ENCODE measurements at regions not wholly inside any gene's neighbourhood (a gene's known extent, or its start where the extent isn't known, plus 50 kb on each side); places are given as distances from the start of the nearest gene placed in this dataset.
"Not testable (repeated sequence)": the region's sequence is repeated elsewhere in the genome, so short reads cannot be mapped to it uniquely, and the experiment has no call there.

DNA sequence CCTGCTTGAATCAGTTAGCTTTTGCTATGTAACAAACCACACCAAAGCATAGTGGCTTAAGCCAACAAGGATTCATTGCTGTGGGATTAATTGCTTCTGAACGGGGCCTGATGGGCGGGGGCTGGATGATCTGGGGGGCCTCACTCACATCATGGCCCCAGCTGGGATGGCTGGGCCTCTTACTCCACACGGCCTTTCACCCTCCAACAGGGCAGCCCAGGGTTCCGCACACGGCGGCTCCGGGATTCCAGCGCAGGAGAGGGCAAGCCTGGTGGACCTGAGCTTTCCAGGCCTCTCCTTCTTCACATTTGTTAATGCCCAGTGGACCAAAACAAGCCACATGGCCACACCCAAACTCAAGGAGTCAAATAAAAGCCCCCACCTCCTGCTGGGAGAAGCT, 86.3 kb upstream of the PHLPP1 start:
- DNase-seq = no peak

DNA sequence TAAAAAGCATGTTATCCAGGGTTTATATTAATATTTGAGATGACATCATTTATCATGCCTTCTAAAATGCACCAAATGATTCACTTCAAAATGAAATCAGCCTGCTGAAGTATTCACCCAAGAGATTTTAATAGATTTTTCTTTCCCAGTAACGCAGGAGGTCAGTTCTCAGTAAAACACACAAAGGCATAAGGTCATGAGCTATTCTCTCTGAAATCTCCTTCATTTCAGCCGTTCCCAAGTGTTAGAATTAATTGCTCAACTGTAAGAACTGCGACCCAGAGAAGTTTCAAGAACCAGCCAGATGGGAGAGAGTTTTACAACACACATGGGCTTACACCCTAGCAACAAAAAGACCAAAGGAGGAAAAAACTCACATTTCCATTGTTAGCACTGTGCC, 84.2 kb upstream of the PHLPP1 start:
- no peak for DNase-seq

DNA sequence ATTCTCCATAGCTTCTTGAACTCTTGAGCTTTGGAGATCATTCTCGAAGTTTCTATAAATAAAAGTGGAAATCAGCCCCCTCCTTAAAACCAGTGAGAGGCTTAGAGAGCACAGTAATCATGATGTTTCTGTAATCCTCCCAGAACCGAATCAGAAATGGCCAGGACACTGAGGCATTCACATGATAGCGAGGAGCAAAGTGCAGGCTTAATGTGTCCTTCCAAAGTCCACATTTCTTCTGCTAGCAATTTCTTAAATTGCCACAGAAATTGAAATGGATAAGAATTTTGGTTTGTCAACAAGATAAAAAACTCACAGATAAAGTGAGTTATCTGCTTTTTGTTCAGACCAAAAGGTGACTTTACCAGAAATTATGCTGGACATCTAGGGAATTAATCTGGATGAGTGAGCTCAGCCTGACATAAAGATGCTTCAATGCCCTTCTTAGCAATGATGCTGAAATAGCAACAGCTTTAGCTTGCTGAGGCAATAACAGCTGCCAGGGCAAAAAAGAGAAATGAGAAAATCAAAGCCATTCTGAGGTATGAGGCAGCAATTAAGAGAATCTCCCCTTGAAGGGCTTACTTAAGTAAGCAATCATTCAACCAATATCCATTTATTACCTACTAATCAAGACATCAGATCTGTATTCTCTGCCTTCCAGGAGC, 82.4 kb upstream of the PHLPP1 start:
- DNase-seq = no peak

DNA sequence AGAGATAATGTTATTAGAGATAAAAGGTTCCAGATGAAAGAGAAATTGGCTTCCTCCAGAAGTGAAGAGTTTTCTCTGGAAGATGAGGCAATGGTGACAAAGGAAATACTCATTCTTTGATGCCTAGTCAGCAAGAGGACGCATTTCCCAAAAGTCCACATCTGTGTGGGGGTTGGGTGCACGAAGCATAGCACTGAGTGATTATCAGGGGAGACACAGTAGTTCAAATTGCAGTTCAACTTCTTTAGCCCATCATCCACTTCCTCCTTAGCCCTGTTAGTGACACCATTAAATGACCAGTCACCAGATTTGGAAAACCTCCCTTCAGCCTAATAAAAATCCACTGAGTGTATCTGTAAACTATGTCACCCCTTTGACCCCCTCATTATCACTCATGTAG, 80.9 kb upstream of the PHLPP1 start:
- DNase-seq = no peak

DNA sequence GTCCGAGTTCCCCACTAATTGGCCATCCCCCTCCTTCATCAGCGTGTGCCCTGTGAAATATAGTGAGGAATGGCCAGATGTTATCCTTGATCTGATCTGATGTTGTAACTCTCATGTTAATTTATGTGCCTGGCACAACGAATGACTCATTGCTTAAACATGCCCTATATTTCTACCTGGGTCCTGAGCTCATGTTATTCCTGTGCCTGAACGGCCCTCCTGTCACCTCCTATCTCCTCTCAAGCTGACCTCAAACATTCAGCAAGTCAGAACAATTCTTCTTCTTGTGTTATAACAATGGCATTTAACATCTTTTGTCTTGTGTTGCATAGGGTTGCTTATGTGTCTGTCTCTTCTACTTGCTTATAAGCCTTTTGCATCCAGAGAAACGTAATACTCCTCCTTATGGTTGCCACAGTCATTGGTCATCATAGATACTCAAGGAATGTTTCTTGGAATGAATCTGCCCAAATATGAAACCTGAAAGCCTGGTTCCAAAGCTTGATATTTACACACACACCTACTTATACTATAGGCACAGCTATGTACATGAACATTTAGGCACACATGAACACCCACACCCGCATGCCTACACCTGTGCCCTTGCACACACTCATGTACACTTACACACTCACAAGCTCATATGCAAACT, 80.2 kb upstream of the PHLPP1 start:
- DNase-seq = no peak

DNA sequence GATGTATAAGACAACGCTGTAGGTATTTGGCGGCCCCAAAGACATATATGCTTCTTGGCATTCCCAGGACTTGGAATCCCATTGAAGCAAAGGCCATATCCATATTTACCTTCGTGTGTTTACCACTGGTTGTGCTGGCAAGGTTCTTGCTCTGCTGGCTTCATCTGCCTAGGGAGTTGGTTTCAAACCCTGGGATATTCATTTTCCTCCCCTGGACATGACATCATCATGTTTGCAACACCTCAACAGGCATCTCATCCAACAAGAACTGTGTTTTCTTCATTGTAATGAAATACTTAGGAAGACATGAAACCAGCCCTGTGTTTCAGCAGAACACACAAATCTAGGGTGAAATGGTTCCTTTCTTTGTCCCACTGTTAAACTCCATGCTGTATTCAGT, 77.9 kb upstream of the PHLPP1 start:
- no peak for DNase-seq

DNA sequence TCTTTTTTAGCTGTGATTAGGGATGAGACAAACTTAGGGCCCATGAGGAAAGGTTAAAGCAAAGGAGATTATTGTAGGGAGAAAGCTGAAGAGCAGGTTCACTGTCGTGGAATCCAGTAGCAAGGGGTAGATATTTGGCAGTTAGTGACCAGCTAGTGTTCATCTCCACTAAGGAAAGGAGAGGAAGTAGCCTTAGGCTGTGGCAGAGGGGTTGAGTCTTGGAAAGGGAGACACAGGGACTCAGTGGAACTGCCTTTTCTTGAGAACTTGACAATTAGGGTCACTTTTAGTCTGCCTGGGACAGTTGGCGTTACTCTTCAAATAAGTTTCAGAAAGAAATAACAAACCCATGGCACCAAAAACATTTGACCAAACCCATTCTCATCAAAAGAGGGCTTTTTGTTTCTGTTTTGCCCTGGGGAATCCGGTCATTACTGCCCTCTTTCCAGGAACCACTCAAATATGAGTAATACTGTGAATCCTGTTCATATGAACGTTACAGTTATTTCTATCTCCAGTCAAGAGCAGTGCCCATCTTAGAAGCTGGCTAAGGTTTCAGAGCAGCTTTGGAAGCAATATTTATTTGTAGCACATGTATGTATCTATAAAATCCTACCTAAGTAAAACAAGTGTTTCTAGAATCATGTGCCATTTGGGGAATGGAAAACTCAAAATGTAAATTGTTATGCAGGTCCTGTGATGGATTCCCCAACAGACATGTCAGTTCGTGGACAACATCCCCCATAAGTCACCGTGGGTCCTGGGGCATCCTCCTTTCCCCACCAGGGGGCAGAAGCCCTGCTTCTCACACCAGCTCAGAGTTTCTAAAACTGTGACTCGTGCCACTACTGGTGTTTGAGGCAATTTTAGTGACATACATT, 77.3 kb upstream of the PHLPP1 start:
- peak; percentile 8 for DNase-seq

DNA sequence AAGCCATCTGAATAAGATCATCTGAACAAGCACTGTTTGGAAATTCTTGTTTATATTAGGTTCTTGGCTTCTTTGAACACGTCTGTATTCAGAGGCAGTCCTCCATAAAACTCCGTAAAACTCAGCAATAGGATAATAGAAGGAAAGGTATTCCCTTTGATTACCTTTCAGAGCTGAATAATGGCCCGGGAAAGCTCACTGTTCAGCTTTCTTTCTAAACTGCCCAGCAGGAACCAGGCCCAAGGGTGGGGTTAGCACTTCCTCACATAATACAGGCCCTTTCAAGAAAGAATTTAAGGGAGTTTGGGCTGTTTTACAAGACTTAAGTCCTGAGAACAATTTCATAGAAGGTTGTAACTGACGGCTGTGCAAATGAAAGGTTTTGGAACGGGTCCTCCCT, 72.2 kb upstream of the PHLPP1 start:
- DNase-seq = no peak

DNA sequence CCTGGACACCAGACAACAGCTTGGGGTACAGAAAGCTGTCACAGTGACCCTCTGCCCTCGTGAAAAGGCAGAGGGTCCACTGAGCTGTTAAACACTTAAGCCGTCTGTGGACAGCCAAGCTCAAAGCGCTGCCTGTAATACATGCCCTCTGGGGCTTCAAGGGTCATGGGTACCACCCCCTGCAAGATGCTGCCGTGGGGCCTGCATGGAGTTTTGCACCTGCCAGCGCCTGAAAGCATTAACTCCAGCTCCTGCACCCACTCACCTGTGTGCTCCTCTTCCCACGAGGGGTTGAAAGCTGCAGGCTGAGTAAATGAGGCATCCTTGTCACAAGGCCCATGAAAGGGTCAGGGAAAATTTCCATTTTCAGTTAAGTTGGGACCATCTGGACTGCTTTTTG, 70.6 kb upstream of the PHLPP1 start:
- no peak for DNase-seq

DNA sequence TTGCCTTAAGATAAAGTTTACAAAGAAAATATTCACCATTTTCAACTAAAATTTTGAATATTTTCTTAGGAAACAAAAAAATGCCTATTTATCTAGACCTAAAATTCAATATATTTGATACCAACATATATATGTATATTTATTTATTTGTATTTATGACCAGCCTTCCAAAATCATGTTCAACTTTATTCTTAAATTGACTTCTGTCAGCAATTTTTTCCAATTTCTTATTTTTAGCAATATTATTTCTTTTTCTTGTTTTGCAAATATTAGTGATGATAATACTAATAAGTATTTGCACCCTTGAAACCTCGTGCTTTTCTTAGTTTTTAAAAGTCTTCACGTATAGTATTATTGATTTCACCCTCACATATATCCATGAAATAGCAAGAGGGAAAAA, 68.2 kb upstream of the PHLPP1 start:
- DNase-seq = no peak

DNA sequence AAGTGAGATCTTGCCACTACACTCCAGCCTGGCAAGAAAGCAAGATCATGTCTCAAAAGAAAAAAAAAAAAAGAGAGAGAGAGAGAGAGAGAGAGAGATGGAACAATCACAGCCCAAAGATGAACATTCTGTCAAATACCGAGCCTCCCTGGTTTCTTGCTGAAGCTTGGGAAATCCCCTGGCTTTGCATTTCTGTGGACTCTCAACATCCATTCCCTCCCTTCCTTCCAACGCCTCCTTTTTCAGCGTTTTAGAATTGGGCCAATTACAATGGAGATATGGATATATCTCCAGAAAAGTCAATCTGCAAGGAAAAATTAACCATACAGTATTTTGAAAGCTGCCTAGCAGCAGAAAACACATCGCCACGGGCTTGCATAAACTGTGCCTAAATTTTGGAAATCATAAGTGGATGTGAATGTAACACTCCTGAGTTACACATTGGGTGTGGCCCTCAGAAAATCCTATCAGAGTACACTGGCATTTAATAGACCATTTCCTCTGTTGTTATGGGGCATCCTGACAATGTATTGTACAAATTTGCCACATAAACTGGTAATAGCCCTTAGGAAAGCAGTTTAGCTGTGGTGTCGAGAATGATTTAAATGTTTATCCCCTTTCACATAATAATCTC, 67.2 kb upstream of the PHLPP1 start:
- DNase-seq = no peak

DNA sequence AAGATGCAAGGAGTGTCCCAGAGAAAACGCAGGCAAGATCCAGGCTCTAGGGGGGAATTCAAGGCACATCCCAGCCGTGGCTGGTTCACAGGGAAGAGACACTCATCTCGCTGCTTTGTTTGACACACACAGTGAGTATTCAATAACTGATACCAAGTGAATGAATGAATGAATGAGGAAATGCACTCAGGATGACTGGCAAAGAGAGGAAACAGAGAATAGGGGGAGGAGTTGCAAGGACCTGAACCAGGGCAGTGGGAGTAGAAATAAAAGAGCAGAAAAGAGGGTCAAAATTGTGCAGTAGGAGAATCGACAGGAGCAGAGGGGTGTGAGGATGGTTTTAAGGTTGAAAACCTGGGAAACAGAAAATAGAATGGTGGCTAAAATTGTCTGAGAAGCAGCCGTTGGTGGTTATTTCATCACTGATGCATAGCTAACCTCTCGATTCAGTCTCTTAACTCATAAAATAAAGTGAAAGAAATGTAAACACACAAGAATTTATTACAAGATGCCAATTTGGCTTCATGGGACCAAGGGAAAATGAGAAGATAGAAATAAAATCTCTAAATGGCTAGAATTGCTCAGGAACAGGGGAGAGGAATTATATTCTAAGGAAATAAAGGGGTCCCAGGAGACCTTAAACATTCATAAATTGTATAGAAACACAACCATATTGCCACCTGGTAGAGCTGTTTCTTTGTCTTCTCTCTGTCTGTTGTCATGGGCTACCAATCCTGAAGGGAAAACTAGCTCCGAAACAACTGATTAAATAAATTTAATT, 63.9 kb upstream of the PHLPP1 start:
- no peak for DNase-seq

DNA sequence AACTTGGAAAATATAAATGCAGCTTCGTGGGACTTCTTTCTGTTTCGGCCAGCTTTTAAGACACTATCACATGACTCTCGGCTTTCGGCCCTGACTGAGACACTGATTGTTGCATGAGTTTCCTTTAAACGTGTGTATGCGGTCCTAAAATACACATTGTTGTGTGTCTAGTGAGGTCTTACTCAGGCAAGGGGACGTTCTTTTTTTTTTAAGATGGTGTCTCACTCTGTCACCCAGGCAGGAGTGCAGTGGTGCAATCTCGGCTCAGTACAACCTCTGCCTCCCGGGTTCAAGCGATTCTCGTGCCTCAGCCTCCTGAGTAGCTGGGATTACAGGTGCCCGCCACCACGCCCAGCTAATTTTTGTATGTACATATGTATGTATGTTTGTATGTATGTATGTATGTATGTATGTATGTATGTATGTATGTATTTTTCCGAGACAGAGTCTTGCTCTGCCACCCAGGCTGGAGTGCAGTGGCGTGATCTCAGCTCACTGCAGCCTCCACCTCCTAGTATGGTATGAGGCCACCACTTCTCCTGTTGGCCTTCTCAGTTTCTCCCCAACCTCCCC, 63.2 kb upstream of the PHLPP1 start:
- DNase-seq = not testable (repeated sequence)

DNA sequence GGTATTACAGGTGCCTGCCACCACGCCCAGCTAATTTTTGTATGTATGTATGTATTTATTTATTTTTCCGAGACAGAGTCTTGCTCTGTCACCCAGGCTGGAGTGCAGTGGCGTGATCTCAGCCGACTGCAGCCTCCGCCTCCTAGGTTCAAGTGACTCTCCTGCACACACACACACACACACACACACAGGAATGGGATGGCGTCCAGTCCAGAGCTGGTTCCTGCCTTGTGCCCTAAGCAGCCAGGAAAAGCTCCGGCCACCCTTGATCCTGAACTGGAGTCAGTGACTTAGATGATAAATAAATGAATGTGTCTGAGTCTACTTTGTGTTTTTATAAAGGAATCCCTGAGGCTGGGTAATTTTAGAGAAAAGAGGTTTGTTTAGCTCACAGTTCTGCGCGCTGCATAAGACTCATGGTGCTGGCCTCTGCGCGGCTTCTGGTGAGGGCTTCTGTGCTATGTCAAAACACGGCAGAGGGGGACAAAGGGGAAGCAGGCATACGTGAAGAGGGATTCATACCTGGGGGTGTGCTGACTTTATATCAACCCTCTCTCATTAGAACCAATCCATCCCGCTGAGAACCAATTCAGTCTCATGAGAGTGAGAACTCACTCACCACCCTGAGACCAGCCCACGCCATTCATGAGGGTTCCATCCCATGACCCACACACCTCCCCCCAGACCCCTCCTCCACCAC, 59.7 kb upstream of the PHLPP1 start:
- DNase-seq = no peak

DNA sequence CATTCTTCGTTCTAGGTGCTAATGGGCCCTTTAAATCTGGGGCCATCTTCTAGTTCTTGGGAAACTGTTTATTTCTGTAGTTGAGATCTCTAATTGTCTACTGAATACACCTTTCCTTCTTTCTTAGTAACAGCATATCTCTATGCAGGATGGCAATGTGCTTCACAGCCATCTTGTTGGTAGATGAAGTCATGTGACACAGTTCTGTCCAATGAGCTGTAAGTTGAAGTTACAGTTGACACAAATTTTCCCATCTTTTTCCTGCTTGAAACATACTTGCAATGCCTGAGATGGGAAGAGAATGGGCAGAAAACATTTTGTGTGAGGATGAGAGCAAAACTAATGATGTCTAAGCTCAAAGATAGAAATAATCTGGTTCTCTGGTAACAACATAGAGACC, 57.3 kb upstream of the PHLPP1 start:
- DNase-seq = no peak

DNA sequence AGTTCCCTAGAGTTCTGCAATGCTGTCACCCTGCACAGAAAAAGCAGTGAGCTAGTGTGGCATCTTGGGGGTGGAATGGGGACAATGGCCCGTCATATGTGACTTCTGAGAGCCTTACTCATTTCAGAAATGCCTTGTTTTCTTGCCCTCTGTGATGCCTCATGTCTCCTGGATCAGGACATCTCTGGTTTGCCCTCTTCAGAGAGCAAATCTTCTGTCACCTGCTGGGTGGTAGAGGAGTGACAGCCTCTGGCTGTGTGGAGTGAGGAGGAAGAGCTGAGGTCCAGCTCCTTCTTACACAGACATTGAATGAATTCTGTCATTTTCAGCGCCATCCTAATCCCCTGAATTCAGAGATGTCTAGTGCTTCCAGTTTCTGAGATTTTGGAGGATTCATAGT, 55.6 kb upstream of the PHLPP1 start:
- DNase-seq = no peak

DNA sequence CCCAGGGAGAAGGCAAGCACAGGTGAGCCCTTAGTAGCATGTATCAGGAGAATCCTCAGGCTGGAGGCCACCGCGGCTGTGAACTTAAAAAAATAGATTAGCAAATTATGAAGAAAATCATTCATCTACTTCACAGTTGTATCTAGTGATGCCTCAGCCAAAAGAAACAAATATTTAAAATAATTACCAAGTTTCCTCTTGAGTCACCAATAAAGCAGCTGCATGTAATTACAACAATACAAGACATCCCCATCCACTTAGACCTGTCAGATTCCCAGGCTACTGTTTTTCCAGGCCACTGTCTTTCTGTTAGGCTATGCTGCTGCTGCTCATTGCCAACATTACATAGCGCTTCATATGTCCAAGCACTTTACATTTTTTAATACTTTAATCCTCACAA, 54.6 kb upstream of the PHLPP1 start:
- no peak for DNase-seq

DNA sequence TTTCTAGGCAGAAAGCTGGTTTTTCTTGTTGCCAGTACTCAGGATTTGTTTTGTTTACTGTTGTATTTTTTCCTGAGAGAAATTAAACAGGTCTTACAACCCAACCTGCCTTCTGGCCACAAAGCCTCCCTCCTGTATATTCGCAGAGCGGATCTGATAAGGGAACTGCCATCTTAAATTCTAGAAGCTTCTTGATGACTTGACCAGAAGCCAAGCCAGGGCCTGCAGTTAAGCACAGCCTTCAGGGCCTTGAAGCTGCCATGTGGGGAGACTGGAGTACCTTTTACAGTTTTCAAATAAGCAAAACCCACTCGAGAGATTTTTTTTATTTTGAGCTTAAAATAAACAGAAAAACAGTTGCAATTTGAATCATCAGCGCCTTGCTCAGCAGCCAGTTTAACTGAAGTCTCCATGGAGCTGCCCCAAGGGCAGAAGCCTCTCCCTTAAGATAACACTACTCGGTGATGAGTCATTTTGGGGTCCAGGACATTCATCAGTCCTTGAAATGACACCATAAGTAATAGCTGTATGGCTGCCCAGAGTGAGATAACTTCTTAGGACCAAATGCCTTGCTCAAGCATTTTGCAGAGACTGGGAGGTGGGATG, 51.5 kb upstream of the PHLPP1 start:
- no peak for DNase-seq

DNA sequence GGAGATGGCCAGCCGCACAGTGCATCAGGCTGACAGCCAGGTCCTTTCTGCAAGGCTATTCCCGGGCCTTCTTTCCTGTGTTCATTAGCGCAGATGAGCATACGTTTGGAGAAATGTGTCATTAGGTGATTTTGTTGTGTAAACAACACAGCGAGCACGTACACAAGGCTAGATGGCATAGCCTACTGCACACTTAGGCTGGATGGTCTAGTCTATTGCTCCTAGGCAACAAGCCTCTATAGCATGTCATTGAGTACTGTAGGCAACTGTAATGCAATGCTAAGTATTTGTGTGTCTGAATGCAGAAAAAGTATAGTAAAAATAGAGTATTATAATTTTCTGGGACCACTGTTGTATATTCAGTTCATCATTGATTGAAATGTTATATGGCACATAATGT, 50.9 kb upstream of the PHLPP1 start:
- no peak for DNase-seq

DNA sequence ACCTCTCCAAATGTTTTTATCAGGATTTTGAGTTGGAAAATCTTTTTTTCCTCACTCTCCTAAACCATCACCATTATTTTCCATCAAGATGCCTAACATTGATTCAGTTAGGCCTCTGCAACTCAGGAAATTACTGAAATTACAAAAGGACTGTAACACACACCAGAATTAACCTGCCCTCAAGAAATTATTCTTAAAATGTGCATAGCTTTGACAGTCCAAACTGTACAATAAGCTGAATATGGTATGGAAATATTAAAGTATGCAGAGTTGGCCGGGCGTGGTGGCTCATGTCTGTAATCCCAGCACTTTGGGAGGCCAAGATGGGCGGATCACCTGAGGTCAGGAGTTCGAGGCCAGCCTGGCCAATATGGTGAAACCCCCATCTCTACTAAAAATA, 50.2 kb upstream of the PHLPP1 start:
- DNase-seq = no peak

Data from NCI-H1436 (cell line).